ENCODE measurements at regions not wholly inside any gene's neighbourhood (a gene's known extent, or its start where the extent isn't known, plus 50 kb on each side); places are given as distances from the start of the nearest gene placed in this dataset.
A peak's percentile ranks its signal among the peaks of the same experiment; 100 is the strongest.

GRCh38 chr12:24374452-24374851, 425.0 kb upstream of the SOX5 start:
- POLR2A ChIA-PET = no interaction called here
- DNase-seq (ENCODE audit: extremely low spot score) = no peak
- CTCF ChIA-PET = no interaction called here
- no peak for TF ChIP-seq NFRKB (IDR thresholded peaks at IDR 0.05)
- no peak for TF ChIP-seq BHLHE40 (IDR thresholded peaks at IDR 0.05; ENCODE audit: borderline replicate concordance)
- TF ChIP-seq SUZ12 (IDR thresholded peaks at IDR 0.05) = no peak
- TF ChIP-seq TARDBP (IDR thresholded peaks at IDR 0.05) = no peak

- no peak for DNase-seq (ENCODE audit: extremely low spot score)
- no peak for TF ChIP-seq FOXA1 (IDR thresholded peaks at IDR 0.05)
- TF ChIP-seq FOXK2 (IDR thresholded peaks at IDR 0.05) = no peak
- TF ChIP-seq, protein P1, sequence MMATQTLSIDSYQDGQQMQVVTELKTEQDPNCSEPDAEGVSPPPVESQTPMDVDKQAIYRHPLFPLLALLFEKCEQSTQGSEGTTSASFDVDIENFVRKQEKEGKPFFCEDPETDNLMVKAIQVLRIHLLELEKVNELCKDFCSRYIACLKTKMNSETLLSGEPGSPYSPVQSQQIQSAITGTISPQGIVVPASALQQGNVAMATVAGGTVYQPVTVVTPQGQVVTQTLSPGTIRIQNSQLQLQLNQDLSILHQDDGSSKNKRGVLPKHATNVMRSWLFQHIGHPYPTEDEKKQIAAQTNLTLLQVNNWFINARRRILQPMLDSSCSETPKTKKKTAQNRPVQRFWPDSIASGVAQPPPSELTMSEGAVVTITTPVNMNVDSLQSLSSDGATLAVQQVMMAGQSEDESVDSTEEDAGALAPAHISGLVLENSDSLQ (IDR thresholded peaks at IDR 0.05) = no peak
- TF ChIP-seq FOXM1 (IDR thresholded peaks at IDR 0.05; ENCODE audit: borderline replicate concordance) = no peak
- no peak for TF ChIP-seq BHLHE40 (IDR thresholded peaks at IDR 0.05; ENCODE audit: borderline replicate concordance)
- TF ChIP-seq TARDBP (IDR thresholded peaks at IDR 0.05) = no peak
- no peak for TF ChIP-seq HDGF (IDR thresholded peaks at IDR 0.05; ENCODE audit: borderline replicate concordance)
- no peak for TF ChIP-seq LEF1 (IDR thresholded peaks at IDR 0.05; ENCODE audit: borderline replicate concordance)
- no peak for TF ChIP-seq CTBP1 (IDR thresholded peaks at IDR 0.05; ENCODE audit: borderline replicate concordance)
- TF ChIP-seq NFRKB (IDR thresholded peaks at IDR 0.05) = no peak
- no peak for TF ChIP-seq ELF4 (IDR thresholded peaks at IDR 0.05)
- no peak for TF ChIP-seq ZNF384 (IDR thresholded peaks at IDR 0.05)
- TF ChIP-seq L3MBTL2 (conservative IDR thresholded peaks at IDR 0.05) = no peak
- TF ChIP-seq SP1 (IDR thresholded peaks at IDR 0.05) = no peak
- TF ChIP-seq ARNT (IDR thresholded peaks at IDR 0.05) = no peak
- no peak for TF ChIP-seq SUZ12 (IDR thresholded peaks at IDR 0.05)
- ChIA-PET CTCF (no interaction called here), POLR2A (no interaction called here)
These were observed 423.5 kb upstream of the SOX5 start for GRCh38 chr12:24373004-24373403.

GRCh38 chr12:24366514-24366913, 417.0 kb upstream of the SOX5 start:
- TF ChIP-seq FOXM1 (IDR thresholded peaks at IDR 0.05; ENCODE audit: borderline replicate concordance) (no peak), ZNF384 (IDR thresholded peaks at IDR 0.05) (no peak), SUZ12 (IDR thresholded peaks at IDR 0.05) (no peak), CTBP1 (IDR thresholded peaks at IDR 0.05; ENCODE audit: borderline replicate concordance) (no peak), FOXA1 (IDR thresholded peaks at IDR 0.05) (no peak), HDGF (IDR thresholded peaks at IDR 0.05; ENCODE audit: borderline replicate concordance) (no peak), TARDBP (IDR thresholded peaks at IDR 0.05) (no peak), BHLHE40 (IDR thresholded peaks at IDR 0.05; ENCODE audit: borderline replicate concordance) (no peak), L3MBTL2 (conservative IDR thresholded peaks at IDR 0.05) (no peak)
- TF ChIP-seq, protein P1 (IDR thresholded peaks at IDR 0.05) = no peak
- CTCF ChIA-PET = no interaction called here
- POLR2A ChIA-PET = no interaction called here
- DNase-seq (ENCODE audit: extremely low spot score) = no peak

GRCh38 chr12:24364921-24365320, 415.5 kb upstream of the SOX5 start:
- ChIA-PET POLR2A (no interaction called here), CTCF (no interaction called here)
- no peak for DNase-seq (ENCODE audit: extremely low spot score)
- TF ChIP-seq CTBP1 (IDR thresholded peaks at IDR 0.05; ENCODE audit: borderline replicate concordance) = no peak
- no peak for TF ChIP-seq HDGF (IDR thresholded peaks at IDR 0.05; ENCODE audit: borderline replicate concordance)
- TF ChIP-seq SUZ12 (IDR thresholded peaks at IDR 0.05) = no peak
- TF ChIP-seq LEF1 (IDR thresholded peaks at IDR 0.05; ENCODE audit: borderline replicate concordance) = no peak
- no peak for TF ChIP-seq TARDBP (IDR thresholded peaks at IDR 0.05)
- TF ChIP-seq BHLHE40 (IDR thresholded peaks at IDR 0.05; ENCODE audit: borderline replicate concordance) = no peak
- no peak for TF ChIP-seq L3MBTL2 (conservative IDR thresholded peaks at IDR 0.05)
- TF ChIP-seq, protein P1 (IDR thresholded peaks at IDR 0.05) = no peak
- no peak for TF ChIP-seq NFRKB (IDR thresholded peaks at IDR 0.05)
- no peak for TF ChIP-seq FOXM1 (IDR thresholded peaks at IDR 0.05; ENCODE audit: borderline replicate concordance)
- TF ChIP-seq SP1 (IDR thresholded peaks at IDR 0.05) = no peak
- TF ChIP-seq FOXK2 (IDR thresholded peaks at IDR 0.05) = no peak
- no peak for TF ChIP-seq ZNF384 (IDR thresholded peaks at IDR 0.05)
- TF ChIP-seq ELF4 (IDR thresholded peaks at IDR 0.05) = no peak
- no peak for TF ChIP-seq ARNT (IDR thresholded peaks at IDR 0.05)
- no peak for TF ChIP-seq FOXA1 (IDR thresholded peaks at IDR 0.05)

DNA sequence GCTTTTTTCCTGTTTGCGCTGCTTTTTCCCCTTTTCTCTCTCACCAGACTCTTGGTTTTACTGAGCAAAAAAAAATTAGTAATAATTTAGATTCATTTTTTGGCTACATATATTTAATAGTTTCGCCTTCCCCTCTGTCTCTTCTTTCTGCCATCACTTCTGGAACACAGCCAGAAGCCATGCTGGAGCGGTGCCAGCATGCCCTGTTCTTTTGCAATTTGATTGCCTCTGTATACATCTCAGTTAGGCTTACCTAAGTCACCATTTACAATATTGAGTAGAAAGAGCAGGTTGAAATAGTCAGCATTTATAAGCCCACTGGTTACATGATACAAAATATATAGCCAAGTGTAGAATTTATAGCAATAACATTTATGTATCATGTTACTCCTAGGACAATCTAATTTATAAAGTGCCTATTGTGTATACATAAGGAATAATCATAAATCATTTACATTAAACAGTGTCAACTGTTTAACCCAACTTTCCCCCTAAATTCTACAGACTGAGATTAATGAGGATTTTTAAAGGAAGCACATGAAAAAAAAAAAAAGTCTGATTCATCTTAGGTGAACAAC, 413.8 kb upstream of the SOX5 start:
- TF ChIP-seq, protein P1 (IDR thresholded peaks at IDR 0.05) = peak; percentile 87
- TF ChIP-seq CTBP1 (IDR thresholded peaks at IDR 0.05; ENCODE audit: borderline replicate concordance) (0 out of 2 replicates have a peak, but pooled peaks have one; percentile 6), SUZ12 (IDR thresholded peaks at IDR 0.05) (no peak), L3MBTL2 (conservative IDR thresholded peaks at IDR 0.05) (no peak)
- ChIA-PET POLR2A (no interaction called here), CTCF (no interaction called here)
- no peak for DNase-seq (ENCODE audit: extremely low spot score)

DNA sequence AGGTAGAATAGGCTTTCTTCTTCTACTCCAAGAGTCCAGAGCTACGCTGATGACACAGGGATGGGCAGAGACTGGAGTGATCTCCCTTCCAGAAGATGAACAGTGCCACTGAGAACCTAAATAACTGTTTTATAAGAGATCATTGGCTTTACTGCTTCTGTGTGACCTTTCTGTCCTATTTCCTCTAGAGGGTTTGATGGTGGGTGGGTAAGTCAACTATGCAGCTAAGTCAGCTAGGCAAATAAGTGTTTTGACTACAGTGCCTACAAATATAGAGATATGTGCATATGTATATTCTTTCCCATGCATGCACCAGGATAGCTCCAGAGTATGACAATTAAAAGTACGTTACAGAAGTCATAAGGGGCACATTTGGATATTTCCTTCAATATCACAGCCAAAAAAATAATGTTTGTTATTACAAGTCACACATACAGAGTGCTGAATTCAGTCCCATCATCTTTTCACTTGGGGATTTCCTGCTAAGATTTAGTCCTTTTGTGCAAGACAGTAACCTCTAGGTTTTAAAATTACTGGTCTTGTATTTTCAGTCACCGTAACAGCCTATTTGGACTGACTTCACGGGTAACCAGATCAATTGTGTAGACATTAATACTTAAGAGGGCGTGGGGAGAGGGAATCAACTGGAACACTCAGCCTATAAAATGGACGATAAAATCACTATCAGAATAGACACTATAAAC, 412.6 kb upstream of the SOX5 start:
- POLR2A ChIA-PET = no interaction called here
- CTCF ChIA-PET = no interaction called here
- DNase-seq (ENCODE audit: extremely low spot score) = no peak
- TF ChIP-seq LEF1 (IDR thresholded peaks at IDR 0.05; ENCODE audit: borderline replicate concordance) (no peak), FOXM1 (IDR thresholded peaks at IDR 0.05; ENCODE audit: borderline replicate concordance) (no peak), FOXA1 (IDR thresholded peaks at IDR 0.05) (no peak), SUZ12 (IDR thresholded peaks at IDR 0.05) (no peak), L3MBTL2 (conservative IDR thresholded peaks at IDR 0.05) (no peak), TARDBP (IDR thresholded peaks at IDR 0.05) (no peak), ZNF384 (IDR thresholded peaks at IDR 0.05) (no peak), ELF4 (IDR thresholded peaks at IDR 0.05) (no peak), SP1 (IDR thresholded peaks at IDR 0.05) (no peak), BHLHE40 (IDR thresholded peaks at IDR 0.05; ENCODE audit: borderline replicate concordance) (no peak), ARNT (IDR thresholded peaks at IDR 0.05) (no peak), HDGF (IDR thresholded peaks at IDR 0.05; ENCODE audit: borderline replicate concordance) (no peak), NFRKB (IDR thresholded peaks at IDR 0.05) (no peak), CTBP1 (IDR thresholded peaks at IDR 0.05; ENCODE audit: borderline replicate concordance) (no peak), FOXK2 (IDR thresholded peaks at IDR 0.05) (no peak)
- TF ChIP-seq, protein P1 (IDR thresholded peaks at IDR 0.05) = no peak
